ENCODE measurements at regions not wholly inside any gene's neighbourhood (a gene's known extent, or its start where the extent isn't known, plus 50 kb on each side); places are given as distances from the start of the nearest gene placed in this dataset.

DNA sequence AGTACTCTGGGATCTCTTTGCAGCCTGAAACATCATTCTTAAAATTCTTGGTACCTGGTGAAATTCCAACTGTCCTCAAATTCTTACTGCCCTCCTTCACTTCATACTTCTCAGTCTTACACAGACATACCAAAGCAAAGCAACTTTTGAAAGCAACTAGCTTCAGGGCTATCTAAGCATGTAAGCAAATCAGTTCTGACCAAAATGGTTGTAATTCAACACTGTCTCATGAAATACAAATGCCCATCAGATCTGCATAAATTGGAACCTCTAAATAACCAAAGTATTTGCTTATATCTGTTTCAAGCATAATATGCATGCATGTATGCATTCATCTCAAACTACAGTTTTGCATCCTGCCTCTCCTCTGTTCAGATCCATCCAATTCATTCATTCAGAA is 308.1 kb upstream of the PPARGC1A start:
- no peak for TF ChIP-seq POLR2AphosphoS5 (IDR thresholded peaks at IDR 0.05; ENCODE audit: low read depth, low read length)
- TF ChIP-seq, protein P1, sequence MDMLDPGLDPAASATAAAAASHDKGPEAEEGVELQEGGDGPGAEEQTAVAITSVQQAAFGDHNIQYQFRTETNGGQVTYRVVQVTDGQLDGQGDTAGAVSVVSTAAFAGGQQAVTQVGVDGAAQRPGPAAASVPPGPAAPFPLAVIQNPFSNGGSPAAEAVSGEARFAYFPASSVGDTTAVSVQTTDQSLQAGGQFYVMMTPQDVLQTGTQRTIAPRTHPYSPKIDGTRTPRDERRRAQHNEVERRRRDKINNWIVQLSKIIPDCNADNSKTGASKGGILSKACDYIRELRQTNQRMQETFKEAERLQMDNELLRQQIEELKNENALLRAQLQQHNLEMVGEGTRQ (IDR thresholded peaks at IDR 0.05; ENCODE audit: low read length): no peak
- TF ChIP-seq, protein P2, sequence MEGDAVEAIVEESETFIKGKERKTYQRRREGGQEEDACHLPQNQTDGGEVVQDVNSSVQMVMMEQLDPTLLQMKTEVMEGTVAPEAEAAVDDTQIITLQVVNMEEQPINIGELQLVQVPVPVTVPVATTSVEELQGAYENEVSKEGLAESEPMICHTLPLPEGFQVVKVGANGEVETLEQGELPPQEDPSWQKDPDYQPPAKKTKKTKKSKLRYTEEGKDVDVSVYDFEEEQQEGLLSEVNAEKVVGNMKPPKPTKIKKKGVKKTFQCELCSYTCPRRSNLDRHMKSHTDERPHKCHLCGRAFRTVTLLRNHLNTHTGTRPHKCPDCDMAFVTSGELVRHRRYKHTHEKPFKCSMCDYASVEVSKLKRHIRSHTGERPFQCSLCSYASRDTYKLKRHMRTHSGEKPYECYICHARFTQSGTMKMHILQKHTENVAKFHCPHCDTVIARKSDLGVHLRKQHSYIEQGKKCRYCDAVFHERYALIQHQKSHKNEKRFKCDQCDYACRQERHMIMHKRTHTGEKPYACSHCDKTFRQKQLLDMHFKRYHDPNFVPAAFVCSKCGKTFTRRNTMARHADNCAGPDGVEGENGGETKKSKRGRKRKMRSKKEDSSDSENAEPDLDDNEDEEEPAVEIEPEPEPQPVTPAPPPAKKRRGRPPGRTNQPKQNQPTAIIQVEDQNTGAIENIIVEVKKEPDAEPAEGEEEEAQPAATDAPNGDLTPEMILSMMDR (IDR thresholded peaks at IDR 0.05; ENCODE audit: control extremely low read depth in 1 of 3, insufficient read depth in 1 of 3, low read depth in 1 of 3, low read length in 3 of 3): no peak
- no peak for TF ChIP-seq EP300 (IDR thresholded peaks at IDR 0.05; ENCODE audit: borderline replicate concordance in 1 of 2, low read depth in 2 of 2, low read length in 2 of 2)
- TF ChIP-seq, protein P3, sequence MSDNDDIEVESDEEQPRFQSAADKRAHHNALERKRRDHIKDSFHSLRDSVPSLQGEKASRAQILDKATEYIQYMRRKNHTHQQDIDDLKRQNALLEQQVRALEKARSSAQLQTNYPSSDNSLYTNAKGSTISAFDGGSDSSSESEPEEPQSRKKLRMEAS (IDR thresholded peaks at IDR 0.05): no peak
